GM18868 (cell line): ENCODE measurements at regions not wholly inside any gene's neighbourhood (a gene's known extent, or its start where the extent isn't known, plus 50 kb on each side); places are given as distances from the start of the nearest gene placed in this dataset.

ENCODE experiments used
- ATAC-seq: cut with Tn5 transposase; IDR thresholded peaks from one replicate; pipeline ENCODE4 v1.9.1; 2021; ENCODE audit warnings: mild to moderate bottlenecking, moderate library complexity; ENCODE audit not compliant: unreplicated experiment

DNA sequence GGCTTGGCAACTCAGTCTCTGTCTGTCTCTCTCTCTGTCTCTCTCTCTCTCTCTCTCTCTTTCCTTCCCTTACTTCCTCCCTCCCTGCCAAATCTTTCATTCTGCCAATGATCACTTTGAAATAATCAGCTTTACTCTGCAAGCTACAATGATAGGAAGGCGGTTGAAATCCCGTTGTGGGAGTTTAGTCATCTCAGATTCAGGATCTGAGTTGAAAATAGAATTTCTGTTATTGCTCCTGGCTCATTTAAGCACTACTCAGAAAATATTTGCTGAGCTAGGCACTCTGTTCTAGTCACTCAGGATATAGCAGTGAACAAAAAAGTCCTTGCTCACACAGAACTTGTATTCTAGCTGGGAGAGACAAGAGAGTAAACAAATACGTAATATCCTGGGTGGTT is 56.3 kb upstream of the DCTD start:
- ATAC-seq = no peak

DNA sequence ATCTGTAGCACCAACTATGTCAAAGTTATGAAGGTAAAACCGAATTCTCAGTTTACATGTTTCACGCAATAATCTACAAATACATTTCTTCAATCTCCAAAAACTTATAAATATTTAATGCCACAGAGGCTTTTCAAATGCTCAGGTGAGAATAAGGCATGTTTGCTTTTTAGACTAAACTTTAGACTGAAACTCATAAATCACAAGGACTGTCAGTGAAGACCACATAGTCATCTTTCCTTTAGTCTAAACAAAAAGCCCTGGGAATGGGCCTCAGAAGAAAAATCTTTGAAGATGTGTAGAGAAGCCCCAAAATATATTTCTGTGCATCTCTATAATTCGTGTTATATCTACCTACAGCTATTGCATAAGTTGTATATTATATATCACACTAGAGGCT is 54.5 kb upstream of the DCTD start:
- no peak for ATAC-seq

DNA sequence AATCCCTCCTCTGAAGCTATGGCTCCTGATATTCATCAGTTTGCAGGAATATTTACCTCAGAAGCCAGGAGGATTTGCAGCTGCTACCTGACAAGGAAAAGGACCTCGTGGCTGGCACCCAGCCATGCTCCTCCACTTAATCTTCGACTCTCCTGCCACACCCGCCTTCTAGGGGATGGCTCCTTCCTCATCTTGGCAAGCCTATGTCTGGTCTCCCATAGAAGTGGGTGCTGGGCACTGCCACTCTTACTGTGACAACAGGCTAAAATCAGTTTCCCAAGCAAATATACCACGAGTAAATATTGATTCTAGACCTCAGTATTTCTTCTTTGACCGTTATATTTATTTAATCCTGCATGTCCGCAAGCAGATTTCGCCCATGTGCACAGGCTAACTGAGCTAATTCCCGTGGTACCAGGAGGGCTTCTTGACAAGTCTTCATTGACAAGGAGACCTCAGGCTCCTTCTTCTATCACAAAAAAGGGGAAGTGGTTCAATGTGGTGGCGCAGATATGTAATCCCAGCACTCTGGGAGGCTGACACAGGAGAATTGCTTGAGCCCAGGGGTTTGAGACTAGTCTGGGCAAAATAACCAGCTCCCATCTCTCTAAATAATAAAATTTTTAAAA is 52.6 kb upstream of the DCTD start:
- ATAC-seq = peak; percentile 84

DNA sequence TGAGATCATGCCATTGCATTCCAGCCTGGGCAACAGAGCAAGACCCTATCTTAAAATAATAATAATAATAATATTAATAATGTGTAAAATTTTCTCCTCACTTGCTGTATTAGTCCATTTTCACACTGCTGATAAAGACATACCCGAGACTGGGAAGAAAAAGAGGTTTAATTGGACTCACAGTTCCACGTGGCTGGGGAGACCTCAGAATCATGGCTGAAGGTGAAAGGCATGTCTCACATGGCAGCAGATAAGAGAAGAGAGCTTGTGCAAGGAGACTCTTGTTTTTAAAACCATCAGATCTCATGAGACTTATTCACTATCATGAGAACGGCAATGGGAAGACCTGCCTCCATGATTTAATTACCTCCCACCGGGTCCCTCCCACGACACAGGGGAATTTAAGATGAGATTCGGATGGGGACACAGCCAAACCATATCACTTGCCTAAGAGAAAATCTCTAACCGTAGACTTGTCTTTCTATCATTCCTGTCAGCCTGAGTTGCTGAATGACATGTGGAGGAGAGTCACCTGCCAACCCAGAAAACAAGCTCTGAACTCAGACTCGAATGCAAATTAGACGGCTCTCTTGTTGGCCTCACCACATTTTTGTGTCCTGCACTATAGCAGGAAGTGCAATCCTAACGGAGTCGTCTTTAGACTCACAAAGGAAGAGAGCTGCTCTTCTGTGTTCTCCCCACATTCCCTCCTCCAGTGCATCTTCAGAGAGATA is 51.9 kb upstream of the DCTD start:
- no peak for ATAC-seq

DNA sequence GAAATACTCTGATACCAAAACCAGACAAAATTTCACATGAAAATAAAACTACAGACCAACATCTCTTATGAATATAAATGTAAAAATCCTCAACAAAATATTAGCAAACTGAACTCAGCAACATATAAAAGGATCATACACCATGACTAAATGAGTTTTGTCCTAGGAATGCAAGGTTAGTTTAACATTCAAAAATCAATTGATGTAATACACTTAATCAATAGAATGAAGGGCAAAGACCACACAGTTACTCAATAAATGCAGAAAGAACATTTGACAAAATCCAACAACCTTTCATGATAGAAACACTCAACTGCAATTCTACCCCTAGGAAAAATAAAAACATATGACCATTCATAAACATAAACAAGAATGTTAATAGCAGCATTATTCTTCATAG is 50.2 kb upstream of the DCTD start:
- no peak for ATAC-seq
